ENCODE measurements at regions not wholly inside any gene's neighbourhood (a gene's known extent, or its start where the extent isn't known, plus 50 kb on each side); places are given as distances from the start of the nearest gene placed in this dataset.
A peak's percentile ranks its signal among the peaks of the same experiment; 100 is the strongest.

- Histone ChIP-seq H3K79me2 (ENCODE audit: low read length) (no peaks in the 10 kb centered on the region), H3K4me3 (ENCODE audit: low read length) (no peak overlapping the region), H3K9me2 (replicated peaks; ENCODE audit: insufficient read depth, low read length) (no peaks in the 10 kb centered on the region), H3K27ac (ENCODE audit: low read length) (no peak overlapping the region), H3K9ac (ENCODE audit: low read length) (no peak overlapping the region), H2AFZ (ENCODE audit: low read length) (no peak overlapping the region), H4K20me1 (ENCODE audit: insufficient read depth, low read length) (no peaks in the 10 kb centered on the region), H3F3A (ENCODE audit: insufficient read depth, low read length) (no peaks in the 10 kb centered on the region), H3K4me1 (ENCODE audit: low read length) (no peaks in the 10 kb centered on the region), H3K9me3 (replicated peaks; ENCODE audit: insufficient read depth, low read length) (no peaks in the 10 kb centered on the region), H3K27me3 (replicated peaks; ENCODE audit: insufficient read depth, low read length) (no peaks in the 10 kb centered on the region), H3K4me2 (ENCODE audit: low read depth, low read length) (no peak overlapping the region), H3K36me3 (replicated peaks; ENCODE audit: insufficient read depth, low read length) (no peaks in the 10 kb centered on the region)
- TF ChIP-seq EZH2 (optimal IDR thresholded peaks at IDR 0.05; ENCODE audit: low read depth, low read length) (no peak), EZH2phosphoT487 (IDR thresholded peaks at IDR 0.05; ENCODE audit: low read length) (no peak)
- TF ChIP-seq, protein P1, sequence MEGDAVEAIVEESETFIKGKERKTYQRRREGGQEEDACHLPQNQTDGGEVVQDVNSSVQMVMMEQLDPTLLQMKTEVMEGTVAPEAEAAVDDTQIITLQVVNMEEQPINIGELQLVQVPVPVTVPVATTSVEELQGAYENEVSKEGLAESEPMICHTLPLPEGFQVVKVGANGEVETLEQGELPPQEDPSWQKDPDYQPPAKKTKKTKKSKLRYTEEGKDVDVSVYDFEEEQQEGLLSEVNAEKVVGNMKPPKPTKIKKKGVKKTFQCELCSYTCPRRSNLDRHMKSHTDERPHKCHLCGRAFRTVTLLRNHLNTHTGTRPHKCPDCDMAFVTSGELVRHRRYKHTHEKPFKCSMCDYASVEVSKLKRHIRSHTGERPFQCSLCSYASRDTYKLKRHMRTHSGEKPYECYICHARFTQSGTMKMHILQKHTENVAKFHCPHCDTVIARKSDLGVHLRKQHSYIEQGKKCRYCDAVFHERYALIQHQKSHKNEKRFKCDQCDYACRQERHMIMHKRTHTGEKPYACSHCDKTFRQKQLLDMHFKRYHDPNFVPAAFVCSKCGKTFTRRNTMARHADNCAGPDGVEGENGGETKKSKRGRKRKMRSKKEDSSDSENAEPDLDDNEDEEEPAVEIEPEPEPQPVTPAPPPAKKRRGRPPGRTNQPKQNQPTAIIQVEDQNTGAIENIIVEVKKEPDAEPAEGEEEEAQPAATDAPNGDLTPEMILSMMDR (IDR thresholded peaks at IDR 0.05; ENCODE audit: low read length), result no peak
- DNase-seq, result no peak
These were observed 324.2 kb downstream of the BMP2 start for GRCh38 chr20:7091655-7092054.

DNA sequence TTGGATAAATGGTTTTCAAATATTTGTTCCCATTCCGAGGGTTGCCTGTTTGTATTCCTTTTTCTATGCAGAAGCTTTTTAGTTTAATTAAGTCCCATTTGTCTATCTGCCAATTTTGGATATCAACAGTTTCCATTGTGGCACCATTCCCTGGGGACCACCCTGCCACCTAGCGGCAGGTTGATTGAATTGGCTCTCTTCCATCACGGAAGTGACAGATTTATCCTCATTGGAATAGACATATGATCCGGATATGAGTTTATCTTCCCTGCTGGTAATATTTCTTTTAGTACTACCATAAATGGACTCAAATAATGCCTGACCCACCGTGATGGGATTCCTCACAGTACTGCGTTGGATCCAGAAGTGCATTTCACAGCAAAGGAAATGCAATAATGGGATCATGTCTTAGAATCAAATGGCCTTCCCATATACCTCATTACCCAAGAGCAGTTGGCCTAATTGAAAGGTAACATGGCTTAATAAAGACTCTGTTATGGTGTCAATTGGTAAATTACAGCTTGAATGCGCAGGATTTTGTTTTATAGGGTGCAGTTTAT is 327.0 kb downstream of the BMP2 start:
- peak; percentile 32 for DNase-seq
- H3K27me3 ChIP-seq (replicated peaks; ENCODE audit: insufficient read depth, low read length), result no peaks in the 10 kb centered on the region
- no peaks in the 10 kb centered on the region for H3K79me2 ChIP-seq (ENCODE audit: low read length)
- TF ChIP-seq, protein P1 (IDR thresholded peaks at IDR 0.05; ENCODE audit: low read length), result peak; percentile 86
- TF ChIP-seq EZH2phosphoT487 (IDR thresholded peaks at IDR 0.05; ENCODE audit: low read length), result no peak
- no peaks in the 10 kb centered on the region for H3F3A ChIP-seq (ENCODE audit: insufficient read depth, low read length)
- H3K27ac ChIP-seq (ENCODE audit: low read length), result no peak overlapping the region
- peak overlapping the region; percentile 54 for H2AFZ ChIP-seq (ENCODE audit: low read length)
- H3K4me2 ChIP-seq (ENCODE audit: low read depth, low read length), result no peak overlapping the region
- H4K20me1 ChIP-seq (ENCODE audit: insufficient read depth, low read length), result no peaks in the 10 kb centered on the region
- H3K4me3 ChIP-seq (ENCODE audit: low read length), result no peak overlapping the region
- no peaks in the 10 kb centered on the region for H3K36me3 ChIP-seq (replicated peaks; ENCODE audit: insufficient read depth, low read length)
- H3K9ac ChIP-seq (ENCODE audit: low read length), result no peak overlapping the region
- no peaks in the 10 kb centered on the region for H3K4me1 ChIP-seq (ENCODE audit: low read length)
- no peaks in the 10 kb centered on the region for H3K9me2 ChIP-seq (replicated peaks; ENCODE audit: insufficient read depth, low read length)
- H3K9me3 ChIP-seq (replicated peaks; ENCODE audit: insufficient read depth, low read length), result no peaks in the 10 kb centered on the region

- Histone ChIP-seq H3K9me3 (replicated peaks; ENCODE audit: insufficient read depth, low read length) (no peaks in the 10 kb centered on the region), H3K9ac (ENCODE audit: low read length) (no peak overlapping the region), H3K36me3 (replicated peaks; ENCODE audit: insufficient read depth, low read length) (no peaks in the 10 kb centered on the region), H2AFZ (ENCODE audit: low read length) (no peak overlapping the region), H3K4me2 (ENCODE audit: low read depth, low read length) (no peak overlapping the region), H3K4me1 (ENCODE audit: low read length) (no peaks in the 10 kb centered on the region), H3K9me2 (replicated peaks; ENCODE audit: insufficient read depth, low read length) (no peaks in the 10 kb centered on the region), H3K4me3 (ENCODE audit: low read length) (no peak overlapping the region), H3K27me3 (replicated peaks; ENCODE audit: insufficient read depth, low read length) (no peaks in the 10 kb centered on the region), H4K20me1 (ENCODE audit: insufficient read depth, low read length) (no peaks in the 10 kb centered on the region), H3K27ac (ENCODE audit: low read length) (no peak overlapping the region), H3K79me2 (ENCODE audit: low read length) (no peaks in the 10 kb centered on the region), H3F3A (ENCODE audit: insufficient read depth, low read length) (no peaks in the 10 kb centered on the region)
- DNase-seq, result no peak
- TF ChIP-seq EZH2phosphoT487 (IDR thresholded peaks at IDR 0.05; ENCODE audit: low read length) (no peak), EZH2 (optimal IDR thresholded peaks at IDR 0.05; ENCODE audit: low read depth, low read length) (no peak)
- TF ChIP-seq, protein P1 (IDR thresholded peaks at IDR 0.05; ENCODE audit: low read length), result no peak
These were observed 339.4 kb downstream of the BMP2 start for GRCh38 chr20:7106910-7107309.
